MM.1S (cell line): ENCODE measurements at regions not wholly inside any gene's neighbourhood (a gene's known extent, or its start where the extent isn't known, plus 50 kb on each side); places are given as distances from the start of the nearest gene placed in this dataset.

Source experiments
- DNase-seq: peaks from one replicate; pipeline ENCODE4 v3.0.0-alpha.2; 2015
- H2AFZ ChIP-seq: fragments of 300-600 bp; sonication (generic); 2 replicates; pipeline ENCODE4 v1.6.0; 2016; ENCODE audit warnings: antibody characterized with exemption, low read length
- H3F3A ChIP-seq: fragments of 300-600 bp; sonication (generic); 2 replicates; pipeline ENCODE4 v1.6.1; 2016; ENCODE audit warnings: mild to moderate bottlenecking, antibody characterized with exemption, low read length, moderate library complexity, mixed read lengths; ENCODE audit not compliant: insufficient read depth
- H3K27ac ChIP-seq: fragments of 300-600 bp; sonication (generic); 2 replicates; pipeline ENCODE4 v1.5.1; 2016; ENCODE audit warnings: mild to moderate bottlenecking, low read length
- H3K27me3 ChIP-seq: fragments of 300-600 bp; sonication (generic); replicated peaks from 2 replicates; pipeline ENCODE4 v1.6.0; 2016; ENCODE audit warnings: low read length; ENCODE audit not compliant: insufficient read depth
- H3K36me3 ChIP-seq: fragments of 300-600 bp; sonication (generic); replicated peaks from 2 replicates; pipeline ENCODE4 v1.6.1; 2016; ENCODE audit warnings: mild to moderate bottlenecking, low read length, mixed read lengths; ENCODE audit not compliant: insufficient read depth
- H3K4me1 ChIP-seq: fragments of 300-600 bp; sonication (generic); 2 replicates; pipeline ENCODE4 v1.6.1; 2016; ENCODE audit warnings: low read length, mixed read lengths
- H3K4me2 ChIP-seq: fragments of 300-600 bp; sonication (generic); 2 replicates; pipeline ENCODE4 v1.6.0; 2016; ENCODE audit warnings: low read depth, low read length
- H3K4me3 ChIP-seq: fragments of 300-600 bp; sonication (generic); 2 replicates; pipeline ENCODE4 v1.5.1; 2016; ENCODE audit warnings: low read length, mixed read lengths
- H3K79me2 ChIP-seq: fragments of 300-600 bp; sonication (generic); 2 replicates; pipeline ENCODE4 v1.6.1; 2016; ENCODE audit warnings: mixed run types, low read length, mixed read lengths
- H3K9ac ChIP-seq: fragments of 300-600 bp; sonication (generic); 2 replicates; pipeline ENCODE4 v1.6.1; 2016; ENCODE audit warnings: low read length, mixed read lengths
- H3K9me2 ChIP-seq: fragments of 300-600 bp; sonication (generic); replicated peaks from 2 replicates; pipeline ENCODE4 v1.6.1; 2016; ENCODE audit warnings: mild to moderate bottlenecking, low read length, mixed read lengths; ENCODE audit not compliant: insufficient read depth
- H3K9me3 ChIP-seq: fragments of 300-600 bp; sonication (generic); replicated peaks from 2 replicates; pipeline ENCODE4 v1.6.1; 2016; ENCODE audit warnings: mild to moderate bottlenecking, low read length, mixed read lengths; ENCODE audit not compliant: insufficient read depth
- H4K20me1 ChIP-seq: fragments of 300-600 bp; sonication (generic); 2 replicates; pipeline ENCODE4 v1.6.1; 2016; ENCODE audit warnings: mild to moderate bottlenecking, low read length, moderate library complexity, mixed read lengths; ENCODE audit not compliant: insufficient read depth
- EZH2 ChIP-seq: fragments of 300-600 bp; sonication (generic); optimal IDR thresholded peaks from 2 replicates; pipeline ENCODE3; 2017; ENCODE audit warnings: low read depth, mild to moderate bottlenecking, antibody characterized with exemption, low read length, mixed read lengths
- EZH2phosphoT487 ChIP-seq: fragments of 300-600 bp; sonication (generic); IDR thresholded peaks from 2 replicates; pipeline ENCODE4 v1.6.1; 2018; ENCODE audit warnings: antibody characterized with exemption, low read length
- TF ChIP-seq, protein P1 (sequence below): fragments of 300-600 bp; sonication (generic); IDR thresholded peaks from 2 replicates; pipeline ENCODE4 v1.5.1; 2016; ENCODE audit warnings: antibody characterized with exemption, low read length, mixed read lengths

DNA sequence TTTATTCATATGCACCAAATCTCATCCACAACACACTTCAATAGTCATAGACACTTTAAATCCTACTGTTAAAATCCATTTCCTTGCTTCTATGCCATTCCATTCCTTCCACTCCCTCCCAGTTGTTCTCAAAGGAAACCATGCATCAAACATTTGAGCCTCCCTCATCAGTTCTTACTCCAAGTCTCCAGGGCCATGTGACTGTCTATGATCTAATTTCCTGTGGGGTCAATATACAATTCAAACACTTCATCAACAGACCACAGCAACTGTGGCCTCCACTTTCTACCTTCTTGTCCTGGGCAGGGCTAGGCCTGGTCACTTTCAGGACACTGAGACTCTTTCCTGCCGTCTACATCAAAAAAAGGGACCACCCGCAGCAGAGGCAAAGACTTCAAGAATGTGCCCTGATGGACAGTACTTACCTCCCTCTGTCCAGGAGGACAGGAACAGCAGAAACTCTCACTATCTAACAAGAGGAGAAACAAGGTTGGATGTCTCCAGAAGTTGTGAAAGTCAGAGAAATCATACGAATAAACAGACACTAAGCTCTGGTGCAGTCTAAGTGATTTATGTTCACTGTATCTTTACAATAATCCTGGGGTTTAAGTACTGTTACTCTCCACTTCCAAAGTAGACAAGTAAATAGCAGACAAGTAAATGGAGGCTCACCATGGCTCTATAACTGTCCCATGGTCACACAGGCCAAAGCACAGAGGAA lies 160.2 kb downstream of the QRSL1 start:
- no peak for DNase-seq
- H2AFZ ChIP-seq, result no peak overlapping the region
- H3K4me1 ChIP-seq, result no peaks in the 10 kb centered on the region

DNA sequence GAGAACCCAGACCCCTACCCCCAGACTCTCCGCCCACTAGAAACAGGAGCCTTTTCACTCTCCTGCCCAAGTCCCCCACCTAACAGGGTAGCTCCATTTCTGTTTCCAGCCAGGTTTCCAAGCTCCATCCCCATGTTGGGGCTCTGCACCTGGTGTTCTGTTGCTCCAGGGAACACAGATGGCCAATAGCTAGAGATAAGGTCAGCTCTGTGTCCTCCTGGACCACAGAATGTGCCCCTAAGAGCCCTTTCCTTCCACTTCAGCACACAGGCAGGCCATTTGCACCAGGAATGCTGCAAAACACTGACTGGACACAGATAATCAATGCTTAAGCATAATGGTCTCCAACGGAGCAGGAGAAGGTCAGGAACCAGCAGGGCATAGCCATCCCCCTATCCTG lies 159.4 kb downstream of the QRSL1 start:
- TF ChIP-seq EZH2phosphoT487 (no peak), EZH2 (no peak)
- TF ChIP-seq, protein P1, sequence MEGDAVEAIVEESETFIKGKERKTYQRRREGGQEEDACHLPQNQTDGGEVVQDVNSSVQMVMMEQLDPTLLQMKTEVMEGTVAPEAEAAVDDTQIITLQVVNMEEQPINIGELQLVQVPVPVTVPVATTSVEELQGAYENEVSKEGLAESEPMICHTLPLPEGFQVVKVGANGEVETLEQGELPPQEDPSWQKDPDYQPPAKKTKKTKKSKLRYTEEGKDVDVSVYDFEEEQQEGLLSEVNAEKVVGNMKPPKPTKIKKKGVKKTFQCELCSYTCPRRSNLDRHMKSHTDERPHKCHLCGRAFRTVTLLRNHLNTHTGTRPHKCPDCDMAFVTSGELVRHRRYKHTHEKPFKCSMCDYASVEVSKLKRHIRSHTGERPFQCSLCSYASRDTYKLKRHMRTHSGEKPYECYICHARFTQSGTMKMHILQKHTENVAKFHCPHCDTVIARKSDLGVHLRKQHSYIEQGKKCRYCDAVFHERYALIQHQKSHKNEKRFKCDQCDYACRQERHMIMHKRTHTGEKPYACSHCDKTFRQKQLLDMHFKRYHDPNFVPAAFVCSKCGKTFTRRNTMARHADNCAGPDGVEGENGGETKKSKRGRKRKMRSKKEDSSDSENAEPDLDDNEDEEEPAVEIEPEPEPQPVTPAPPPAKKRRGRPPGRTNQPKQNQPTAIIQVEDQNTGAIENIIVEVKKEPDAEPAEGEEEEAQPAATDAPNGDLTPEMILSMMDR, result no peak
- H3K36me3 ChIP-seq, result no peaks in the 10 kb centered on the region
- no peaks in the 10 kb centered on the region for H3F3A ChIP-seq
- no peak overlapping the region for H3K27ac ChIP-seq
- no peak overlapping the region for H2AFZ ChIP-seq
- no peak overlapping the region for H3K4me3 ChIP-seq
- no peaks in the 10 kb centered on the region for H3K27me3 ChIP-seq
- H3K4me2 ChIP-seq, result no peak overlapping the region
- H3K79me2 ChIP-seq, result no peaks in the 10 kb centered on the region
- H3K9me3 ChIP-seq, result no peaks in the 10 kb centered on the region
- no peak overlapping the region for H3K9ac ChIP-seq
- no peaks in the 10 kb centered on the region for H4K20me1 ChIP-seq
- DNase-seq, result no peak
- no peaks in the 10 kb centered on the region for H3K4me1 ChIP-seq
- H3K9me2 ChIP-seq, result no peaks in the 10 kb centered on the region

More for the DNA sequence above, 160.2 kb downstream of the QRSL1 start:
- Histone ChIP-seq H4K20me1 (no peaks in the 10 kb centered on the region), H3K4me2 (no peak overlapping the region), H3K27ac (no peak overlapping the region), H3K27me3 (no peaks in the 10 kb centered on the region), H3F3A (no peaks in the 10 kb centered on the region), H3K9me2 (no peaks in the 10 kb centered on the region), H3K9me3 (no peaks in the 10 kb centered on the region), H3K4me3 (no peak overlapping the region), H3K36me3 (no peaks in the 10 kb centered on the region), H3K9ac (no peak overlapping the region), H3K79me2 (no peaks in the 10 kb centered on the region)
- TF ChIP-seq EZH2phosphoT487, result no peak
- TF ChIP-seq, protein P1, result no peak
- no peak for TF ChIP-seq EZH2

DNA sequence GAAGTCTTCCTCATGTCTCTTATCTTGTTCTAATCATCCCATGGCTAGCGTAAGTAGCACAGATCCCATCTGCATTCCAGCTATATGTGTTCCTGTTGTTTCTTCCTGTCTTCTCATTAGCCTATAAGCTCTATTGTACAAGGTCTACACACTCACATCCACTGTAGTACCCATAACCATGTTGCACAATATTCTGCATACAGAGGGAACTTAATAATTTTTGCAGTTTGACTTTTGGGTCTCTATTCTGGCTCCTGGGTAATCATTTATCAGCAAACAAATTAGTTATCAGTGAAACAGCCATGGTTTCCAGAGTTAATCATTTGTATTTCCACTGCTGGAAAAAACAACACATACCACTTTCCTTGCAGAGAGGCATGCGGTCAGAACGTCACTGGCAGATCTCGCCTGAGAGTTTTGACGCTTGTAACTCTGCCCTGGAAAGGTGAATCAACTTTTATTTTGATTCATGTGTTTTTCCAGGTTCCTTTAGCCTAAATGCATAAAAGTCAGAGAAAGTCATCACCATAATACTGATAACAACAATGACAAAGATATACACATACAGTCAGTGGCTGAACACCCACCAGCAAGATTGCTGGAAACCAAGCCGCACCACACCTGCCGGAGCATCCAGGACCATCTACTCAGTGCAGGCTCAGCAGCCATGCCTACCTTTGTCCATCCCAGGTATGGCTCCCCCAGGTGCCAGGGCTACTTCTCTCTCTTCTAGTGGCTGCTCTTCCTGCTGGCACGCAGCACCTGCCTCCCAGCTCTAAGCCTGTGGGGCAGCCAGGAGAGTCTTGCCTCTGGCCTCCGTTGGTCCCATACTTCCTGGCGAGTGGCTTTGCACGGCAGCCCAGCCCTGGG lies 158.2 kb downstream of the QRSL1 start:
- Histone ChIP-seq H3K9me2 (no peaks in the 10 kb centered on the region), H3K36me3 (no peaks in the 10 kb centered on the region), H3K9me3 (no peaks in the 10 kb centered on the region), H3F3A (no peaks in the 10 kb centered on the region), H3K27me3 (no peaks in the 10 kb centered on the region), H3K27ac (no peak overlapping the region), H3K79me2 (no peaks in the 10 kb centered on the region), H2AFZ (no peak overlapping the region), H4K20me1 (no peaks in the 10 kb centered on the region), H3K4me1 (no peaks in the 10 kb centered on the region), H3K4me3 (no peak overlapping the region), H3K9ac (no peak overlapping the region), H3K4me2 (no peak overlapping the region)
- no peak for DNase-seq
- TF ChIP-seq EZH2 (no peak), EZH2phosphoT487 (no peak)
- TF ChIP-seq, protein P1, result no peak
